Panc1 (cell line): ENCODE measurements at regions not wholly inside any gene's neighbourhood (a gene's known extent, or its start where the extent isn't known, plus 50 kb on each side); places are given as distances from the start of the nearest gene placed in this dataset.

ENCODE experiments used
- ATAC-seq: fragments of 200-7000 bp; cut with Tn5 transposase; 2 replicates; pipeline ENCODE4 v1.9.1; 2020; ENCODE audit warnings: mild to moderate bottlenecking, moderate library complexity
- BruUV-seq: library from RNA; stranded (reverse); fragments of 400-500 nt; replicated peaks from 2 replicates; lab custom pipeline; 2021; lab: Mats Ljungman, UMichigan
- CTCF ChIA-PET: fragments of 300-600 bp; sonication (Branson Sonifier 250); formaldehyde crosslinking; loops from one replicate; lab custom pipeline; 2022; ENCODE audit warnings: antibody characterized with exemption; lab: Charles Lee
- POLR2A ChIA-PET: fragments of 300-600 bp; sonication (Branson Sonifier 250); formaldehyde crosslinking; loops from one replicate; lab custom pipeline; 2022; ENCODE audit warnings: antibody characterized with exemption; lab: Charles Lee
- DNase-seq: peaks from one replicate; pipeline ENCODE4 v3.0.0-alpha.2; 2010; ENCODE audit warnings: low read depth, low spot score
- H3K27ac ChIP-seq: 2 replicates; pipeline ENCODE4 v1.5.1; 2011; ENCODE audit warnings: mild to moderate bottlenecking, low read length, inconsistent platforms
- H3K27me3 ChIP-seq: fragments of 200-500 bp; sonication (Bioruptor generic); 2 replicates; pipeline ENCODE4 v1.6.0; 2014; ENCODE audit warnings: low read length, inconsistent platforms; ENCODE audit not compliant: control insufficient read depth, insufficient read depth
- H3K36me3 ChIP-seq: fragments of 200-500 bp; sonication (Bioruptor generic); 2 replicates; pipeline ENCODE4 v1.5.1; 2014; ENCODE audit warnings: inconsistent platforms, mild to moderate bottlenecking, low read length, moderate library complexity; ENCODE audit not compliant: control insufficient read depth, insufficient read depth
- H3K4me1 ChIP-seq: 2 replicates; pipeline ENCODE4 v1.5.1; 2011; ENCODE audit warnings: inconsistent platforms, mild to moderate bottlenecking, low read length, moderate library complexity; ENCODE audit not compliant: control insufficient read depth, insufficient read depth
- H3K4me3 ChIP-seq, 2 experiments: 2 replicates each; pipeline ENCODE4 v1.5.1; 2011 to 2012; ENCODE audit warnings: low read depth in 2 of 2, low read length in 2 of 2, mild to moderate bottlenecking in 2 of 2, inconsistent platforms in 1 of 2, moderate library complexity in 1 of 2
- H3K9me3 ChIP-seq: fragments of 200-500 bp; sonication (Bioruptor generic); 2 replicates; pipeline ENCODE4 v1.5.1; 2014; ENCODE audit warnings: low read depth, mild to moderate bottlenecking, inconsistent platforms, low read length, moderate library complexity; ENCODE audit not compliant: control insufficient read depth, insufficient read depth
- POLR2AphosphoS5 ChIP-seq: IDR thresholded peaks from 2 replicates; pipeline ENCODE4 v1.6.1; 2012; ENCODE audit warnings: mild to moderate bottlenecking, low read depth, low read length, moderate library complexity
- REST ChIP-seq, 2 experiments: IDR thresholded peaks; 2 replicates each; pipeline ENCODE4 v1.6.1; 2011 to 2012; ENCODE audit warnings: low read depth in 2 of 2, control low read depth in 1 of 2, low read length in 1 of 2, mild to moderate bottlenecking in 1 of 2, moderate library complexity in 1 of 2; ENCODE audit not compliant: insufficient read depth in 1 of 2
- SIN3A ChIP-seq: IDR thresholded peaks from 2 replicates; pipeline ENCODE4 v1.6.1; 2012; ENCODE audit warnings: low read depth, mild to moderate bottlenecking, low read length, moderate library complexity, borderline replicate concordance; ENCODE audit not compliant: insufficient read depth
- TCF7L2 ChIP-seq: IDR thresholded peaks from 2 replicates; pipeline ENCODE4 v1.6.1; 2011; ENCODE audit warnings: mild to moderate bottlenecking, low read depth, low read length, inconsistent platforms
- in situ Hi-C: cut with HindIII; loops from 2 replicates; pipeline ENCODE4 v1.10.0; 2016; ENCODE audit warnings: low sequenced_read_pairs, low pct_unique_long_range_greater_than_20kb
- intact Hi-C: fragments of 100-400 bp; cut with micrococcal nuclease; formaldehyde crosslinking; loops from one replicate; pipeline ENCODE4 v1.10.0; 2022; ENCODE audit not compliant: unreplicated experiment
- TF ChIP-seq, protein P1 (sequence below): fragments of 450-650 bp; IDR thresholded peaks from 2 replicates; pipeline ENCODE4 v1.5.1; 2017; ENCODE audit warnings: mild to moderate bottlenecking

DNA sequence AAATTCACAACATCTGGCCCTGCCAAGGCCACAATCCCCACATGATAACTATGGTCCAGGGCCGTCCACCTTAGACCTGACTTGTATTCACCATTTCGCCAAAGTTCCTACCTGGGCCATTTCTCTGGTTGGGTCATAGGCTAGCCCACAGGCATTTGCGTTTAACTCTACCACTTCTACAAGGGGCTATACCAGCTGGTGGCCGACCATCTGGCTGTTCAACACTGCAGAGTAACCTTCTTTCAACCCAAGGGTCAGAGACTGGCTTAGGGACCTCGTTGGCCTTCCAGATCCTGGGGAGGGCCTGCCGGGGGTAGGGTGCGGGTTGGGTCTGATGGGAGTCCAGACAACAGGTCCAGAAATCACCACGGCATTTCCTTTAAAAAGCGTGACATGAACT, 242.3 kb upstream of the C16orf82 start:
- no peak for TF ChIP-seq POLR2AphosphoS5
- TF ChIP-seq TCF7L2 = no peak
- no peak for TF ChIP-seq REST (IDR thresholded peaks at IDR 0.05; ENCODE audit: insufficient read depth in 1 of 2, low read depth in 2 of 2, low read length in 1 of 2)
- TF ChIP-seq SIN3A = no peak
- Histone ChIP-seq H3K4me1 (no peaks in the 10 kb centered on the region), H3K9me3 (no peaks in the 10 kb centered on the region), H3K4me3 (no peak overlapping the region), H3K27me3 (peaks cover 9% of the 10 kb centered on the region), H3K27ac (no peak overlapping the region), H3K36me3 (no peaks in the 10 kb centered on the region)
- POLR2A ChIA-PET = no interaction called here
- in situ Hi-C loops = no loop called here
- CTCF ChIA-PET = no interaction called here
- DNase-seq = no peak
- intact Hi-C loops = no loop called here
- no peak for ATAC-seq
- no TSS peak for BruUV-seq

- POLR2A ChIA-PET = no interaction called here
- DNase-seq (no peak), ATAC-seq (no peak)
- H3K4me3 ChIP-seq = no peak overlapping the region
- peaks cover 9% of the 10 kb centered on the region for H3K27me3 ChIP-seq
- no peaks in the 10 kb centered on the region for H3K36me3 ChIP-seq
- in situ Hi-C loops (no loop called here), intact Hi-C loops (no loop called here)
- BruUV-seq = no TSS peak
- no peak for TF ChIP-seq REST (IDR thresholded peaks at IDR 0.05; ENCODE audit: insufficient read depth in 1 of 2, low read depth in 2 of 2, low read length in 1 of 2)
- TF ChIP-seq TCF7L2 = no peak
- TF ChIP-seq, protein P1, sequence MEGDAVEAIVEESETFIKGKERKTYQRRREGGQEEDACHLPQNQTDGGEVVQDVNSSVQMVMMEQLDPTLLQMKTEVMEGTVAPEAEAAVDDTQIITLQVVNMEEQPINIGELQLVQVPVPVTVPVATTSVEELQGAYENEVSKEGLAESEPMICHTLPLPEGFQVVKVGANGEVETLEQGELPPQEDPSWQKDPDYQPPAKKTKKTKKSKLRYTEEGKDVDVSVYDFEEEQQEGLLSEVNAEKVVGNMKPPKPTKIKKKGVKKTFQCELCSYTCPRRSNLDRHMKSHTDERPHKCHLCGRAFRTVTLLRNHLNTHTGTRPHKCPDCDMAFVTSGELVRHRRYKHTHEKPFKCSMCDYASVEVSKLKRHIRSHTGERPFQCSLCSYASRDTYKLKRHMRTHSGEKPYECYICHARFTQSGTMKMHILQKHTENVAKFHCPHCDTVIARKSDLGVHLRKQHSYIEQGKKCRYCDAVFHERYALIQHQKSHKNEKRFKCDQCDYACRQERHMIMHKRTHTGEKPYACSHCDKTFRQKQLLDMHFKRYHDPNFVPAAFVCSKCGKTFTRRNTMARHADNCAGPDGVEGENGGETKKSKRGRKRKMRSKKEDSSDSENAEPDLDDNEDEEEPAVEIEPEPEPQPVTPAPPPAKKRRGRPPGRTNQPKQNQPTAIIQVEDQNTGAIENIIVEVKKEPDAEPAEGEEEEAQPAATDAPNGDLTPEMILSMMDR = no peak
- no peak for TF ChIP-seq POLR2AphosphoS5
- no peak for TF ChIP-seq SIN3A
- no peaks in the 10 kb centered on the region for H3K4me1 ChIP-seq
- no peaks in the 10 kb centered on the region for H3K9me3 ChIP-seq
- CTCF ChIA-PET = no interaction called here
- no peak overlapping the region for H3K27ac ChIP-seq
These were observed 240.2 kb upstream of the C16orf82 start for GRCh38 chr16:26826500-26826899.
